ENCODE measurements at regions not wholly inside any gene's neighbourhood (a gene's known extent, or its start where the extent isn't known, plus 50 kb on each side); places are given as distances from the start of the nearest gene placed in this dataset.

DNA sequence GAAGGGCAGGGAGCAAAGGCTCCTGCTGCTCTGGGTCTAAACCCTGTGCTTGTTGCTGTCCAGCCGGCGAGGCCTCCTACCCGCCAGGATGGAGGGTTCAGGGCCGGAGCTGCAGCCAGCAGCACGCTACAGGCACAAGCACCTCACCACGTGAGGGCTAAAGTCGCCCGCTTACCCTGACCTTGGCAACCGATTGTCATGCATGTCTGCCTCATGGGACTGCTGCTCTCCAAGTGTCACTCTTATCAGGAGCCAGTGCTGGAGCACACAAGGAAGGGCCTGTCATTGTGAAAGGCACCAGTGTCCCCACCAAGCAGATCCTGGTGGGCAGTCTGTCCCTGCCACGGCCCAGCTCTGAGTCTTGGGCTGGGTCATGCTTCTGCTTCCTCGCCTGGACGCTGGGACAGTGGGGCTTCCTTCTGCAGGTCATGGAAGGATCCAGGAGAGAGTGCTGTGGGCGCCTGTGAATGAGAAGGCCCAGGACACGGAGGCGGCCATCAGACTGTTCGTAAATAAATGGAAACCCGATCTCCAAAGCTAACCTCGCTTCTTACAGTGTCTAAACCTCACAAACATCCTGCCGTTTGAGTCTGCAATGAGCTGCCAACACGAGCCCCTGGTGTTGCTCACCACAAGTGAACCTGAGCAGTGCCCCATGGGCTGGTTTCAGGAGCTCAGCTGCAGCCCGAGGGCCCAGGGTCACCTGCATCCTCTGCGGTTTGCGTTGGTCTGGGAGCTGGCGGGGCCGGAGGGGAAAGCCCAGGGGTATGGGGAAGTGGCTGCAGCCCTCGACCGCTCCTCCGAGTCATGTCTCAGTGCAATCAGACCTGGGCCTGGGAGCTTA lies 58.2 kb upstream of the RXRA start:
- Histone ChIP-seq H4K20me1 (ENCODE audit: insufficient read depth) (no peaks in the 10 kb centered on the region), H3K4me2 (ENCODE audit: low read length) (no peak overlapping the region), H3K9me2 (ENCODE audit: insufficient read depth) (no peaks in the 10 kb centered on the region), H2AFZ (ENCODE audit: low read depth, low read length, poor library complexity, severe bottlenecking) (no peak overlapping the region), H3K79me2 (ENCODE audit: insufficient read depth, low read length) (no peaks in the 10 kb centered on the region), H3K9me3 (ENCODE audit: control insufficient read depth in 1 of 2, insufficient read depth in 1 of 2, low read depth in 1 of 2, low read length in 2 of 2) (peaks cover 0 to 5% of the 10 kb centered on the region in 2 experiments; a peak in 1 of 4 replicates), H3K27me3 (ENCODE audit: insufficient read depth, low read length) (peaks cover 9% of the 10 kb centered on the region), H3K27ac (ENCODE audit: low read depth, low read length) (no peak overlapping the region), H3K9ac (ENCODE audit: low read length) (no peak overlapping the region), H3K4me3 (replicated peaks in 1 of 2; ENCODE audit: low read depth in 1 of 2, low read length in 2 of 2) (no peak overlapping the region), H3K4me1 (ENCODE audit: control insufficient read depth in 1 of 2, insufficient read depth in 2 of 2, low read length in 2 of 2) (no peaks in the 10 kb centered on the region), H3K36me3 (ENCODE audit: control insufficient read depth in 1 of 2, insufficient read depth in 2 of 2, low read length in 2 of 2) (no peaks in the 10 kb centered on the region)
- DNase-seq (ENCODE audit: low read depth, low spot score), result no peak
- RAD21 ChIA-PET (ENCODE audit: low non-redundant PET in 1 of 2, low total read pairs in 2 of 2, uncharacterized antibody in 2 of 2, unreplicated experiment in 2 of 2), result no interaction called here
- BruUV-seq (replicated peaks), result no TSS peak
- POLR2A ChIA-PET, result no interaction called here
- intact Hi-C loops (cut with micrococcal nuclease), result no loop called here
- no peak for TF ChIP-seq SIN3A (IDR thresholded peaks at IDR 0.05; ENCODE audit: low read depth)
- no peak for TF ChIP-seq ELF1 (IDR thresholded peaks at IDR 0.05; ENCODE audit: borderline replicate concordance, low read depth)
- TF ChIP-seq EZH2 (IDR thresholded peaks at IDR 0.05), result no peak
- TF ChIP-seq FOSL1 (IDR thresholded peaks at IDR 0.05; ENCODE audit: low read depth), result no peak
- TF ChIP-seq, protein P1, sequence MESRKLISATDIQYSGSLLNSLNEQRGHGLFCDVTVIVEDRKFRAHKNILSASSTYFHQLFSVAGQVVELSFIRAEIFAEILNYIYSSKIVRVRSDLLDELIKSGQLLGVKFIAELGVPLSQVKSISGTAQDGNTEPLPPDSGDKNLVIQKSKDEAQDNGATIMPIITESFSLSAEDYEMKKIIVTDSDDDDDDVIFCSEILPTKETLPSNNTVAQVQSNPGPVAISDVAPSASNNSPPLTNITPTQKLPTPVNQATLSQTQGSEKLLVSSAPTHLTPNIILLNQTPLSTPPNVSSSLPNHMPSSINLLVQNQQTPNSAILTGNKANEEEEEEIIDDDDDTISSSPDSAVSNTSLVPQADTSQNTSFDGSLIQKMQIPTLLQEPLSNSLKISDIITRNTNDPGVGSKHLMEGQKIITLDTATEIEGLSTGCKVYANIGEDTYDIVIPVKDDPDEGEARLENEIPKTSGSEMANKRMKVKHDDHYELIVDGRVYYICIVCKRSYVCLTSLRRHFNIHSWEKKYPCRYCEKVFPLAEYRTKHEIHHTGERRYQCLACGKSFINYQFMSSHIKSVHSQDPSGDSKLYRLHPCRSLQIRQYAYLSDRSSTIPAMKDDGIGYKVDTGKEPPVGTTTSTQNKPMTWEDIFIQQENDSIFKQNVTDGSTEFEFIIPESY (IDR thresholded peaks at IDR 0.05; ENCODE audit: extremely low read depth, insufficient replicate concordance, low read length), result no peak
- ATAC-seq, result no peak
- CTCF ChIA-PET, result no interaction called here

DNA sequence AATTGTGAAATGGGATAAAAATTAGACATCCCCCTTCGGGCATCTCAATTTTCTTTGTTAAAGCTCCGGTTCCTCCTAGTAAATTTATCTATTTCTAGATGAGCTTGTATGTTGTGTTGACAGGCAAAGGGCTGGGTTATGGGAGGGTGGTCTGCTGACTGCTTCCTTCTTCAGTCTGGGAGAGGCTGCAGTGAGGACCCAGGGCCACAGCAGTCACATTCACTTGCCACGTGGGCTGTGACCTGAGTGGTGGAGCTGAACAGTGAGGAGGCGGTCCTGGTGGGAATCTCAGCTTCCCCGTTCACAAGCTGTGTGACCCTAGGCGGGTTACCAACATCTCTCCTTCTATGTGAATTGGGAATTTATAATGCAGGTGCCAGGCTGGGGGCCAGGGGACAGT lies 57.5 kb upstream of the RXRA start:
- Histone ChIP-seq H3K27me3 (ENCODE audit: insufficient read depth, low read length) (peaks cover 9% of the 10 kb centered on the region), H3K4me1 (ENCODE audit: control insufficient read depth in 1 of 2, insufficient read depth in 2 of 2, low read length in 2 of 2) (no peaks in the 10 kb centered on the region), H4K20me1 (ENCODE audit: insufficient read depth) (no peaks in the 10 kb centered on the region), H2AFZ (ENCODE audit: low read depth, low read length, poor library complexity, severe bottlenecking) (no peak overlapping the region), H3K27ac (ENCODE audit: low read depth, low read length) (no peak overlapping the region), H3K4me2 (ENCODE audit: low read length) (no peak overlapping the region), H3K36me3 (ENCODE audit: control insufficient read depth in 1 of 2, insufficient read depth in 2 of 2, low read length in 2 of 2) (no peaks in the 10 kb centered on the region), H3K4me3 (replicated peaks in 1 of 2; ENCODE audit: low read depth in 1 of 2, low read length in 2 of 2) (no peak overlapping the region), H3K9ac (ENCODE audit: low read length) (no peak overlapping the region), H3K79me2 (ENCODE audit: insufficient read depth, low read length) (no peaks in the 10 kb centered on the region), H3K9me3 (ENCODE audit: control insufficient read depth in 1 of 2, insufficient read depth in 1 of 2, low read depth in 1 of 2, low read length in 2 of 2) (peaks cover 0 to 5% of the 10 kb centered on the region in 2 experiments; a peak in 1 of 4 replicates), H3K9me2 (ENCODE audit: insufficient read depth) (no peaks in the 10 kb centered on the region)
- POLR2A ChIA-PET, result no interaction called here
- ATAC-seq, result no peak
- intact Hi-C loops (cut with micrococcal nuclease), result no loop called here
- BruUV-seq (replicated peaks), result no TSS peak
- RAD21 ChIA-PET (ENCODE audit: low non-redundant PET in 1 of 2, low total read pairs in 2 of 2, uncharacterized antibody in 2 of 2, unreplicated experiment in 2 of 2), result no interaction called here
- CTCF ChIA-PET, result interaction anchor here (0.9 kb wide), 1 partner anchor 8 kb away, joined by 3 read pairs; no protein-coding TSS in a partner anchor
- DNase-seq (ENCODE audit: low read depth, low spot score), result no peak
- TF ChIP-seq POLR2AphosphoS5 (IDR thresholded peaks at IDR 0.05; ENCODE audit: low read depth, low read length), result no peak
- no peak for TF ChIP-seq ZFX (IDR thresholded peaks at IDR 0.05)
- TF ChIP-seq, protein P2, sequence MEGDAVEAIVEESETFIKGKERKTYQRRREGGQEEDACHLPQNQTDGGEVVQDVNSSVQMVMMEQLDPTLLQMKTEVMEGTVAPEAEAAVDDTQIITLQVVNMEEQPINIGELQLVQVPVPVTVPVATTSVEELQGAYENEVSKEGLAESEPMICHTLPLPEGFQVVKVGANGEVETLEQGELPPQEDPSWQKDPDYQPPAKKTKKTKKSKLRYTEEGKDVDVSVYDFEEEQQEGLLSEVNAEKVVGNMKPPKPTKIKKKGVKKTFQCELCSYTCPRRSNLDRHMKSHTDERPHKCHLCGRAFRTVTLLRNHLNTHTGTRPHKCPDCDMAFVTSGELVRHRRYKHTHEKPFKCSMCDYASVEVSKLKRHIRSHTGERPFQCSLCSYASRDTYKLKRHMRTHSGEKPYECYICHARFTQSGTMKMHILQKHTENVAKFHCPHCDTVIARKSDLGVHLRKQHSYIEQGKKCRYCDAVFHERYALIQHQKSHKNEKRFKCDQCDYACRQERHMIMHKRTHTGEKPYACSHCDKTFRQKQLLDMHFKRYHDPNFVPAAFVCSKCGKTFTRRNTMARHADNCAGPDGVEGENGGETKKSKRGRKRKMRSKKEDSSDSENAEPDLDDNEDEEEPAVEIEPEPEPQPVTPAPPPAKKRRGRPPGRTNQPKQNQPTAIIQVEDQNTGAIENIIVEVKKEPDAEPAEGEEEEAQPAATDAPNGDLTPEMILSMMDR (IDR thresholded peaks at IDR 0.05 in 2 of 3, conservative IDR thresholded peaks at IDR 0.05 in 1 of 3; ENCODE audit: borderline replicate concordance in 1 of 3, insufficient read depth in 1 of 3, low read depth in 2 of 3, low read length in 2 of 3), result no peak
- TF ChIP-seq CEBPB (IDR thresholded peaks at IDR 0.05; ENCODE audit: low read depth), result no peak
- TF ChIP-seq EGR1 (IDR thresholded peaks at IDR 0.05; ENCODE audit: low read depth), result no peak
- no peak for TF ChIP-seq YY1 (IDR thresholded peaks at IDR 0.05; ENCODE audit: extremely low read depth, insufficient replicate concordance, low read depth, low read length)
- TF ChIP-seq, protein P1 (IDR thresholded peaks at IDR 0.05; ENCODE audit: extremely low read depth, insufficient replicate concordance, low read length), result no peak
- no peak for TF ChIP-seq EZH2phosphoT487 (IDR thresholded peaks at IDR 0.05; ENCODE audit: borderline replicate concordance)
